GM12875 (cell line): ENCODE measurements at regions not wholly inside any gene's neighbourhood (a gene's known extent, or its start where the extent isn't known, plus 50 kb on each side); places are given as distances from the start of the nearest gene placed in this dataset.
A peak's percentile ranks its signal among the peaks of the same experiment; 100 is the strongest.

Source experiments
- H3K4me3 ChIP-seq: one replicate; pipeline ENCODE4 v1.5.1; 2011; ENCODE audit warnings: low read depth, low read length, control low read depth
- TF ChIP-seq, protein P1 (sequence below): IDR thresholded peaks from 2 replicates; pipeline ENCODE4 v1.5.1; 2011; ENCODE audit warnings: low read depth, mild to moderate bottlenecking, control low read depth, inconsistent platforms, low read length, moderate library complexity, borderline replicate concordance; ENCODE audit not compliant: insufficient read depth

DNA sequence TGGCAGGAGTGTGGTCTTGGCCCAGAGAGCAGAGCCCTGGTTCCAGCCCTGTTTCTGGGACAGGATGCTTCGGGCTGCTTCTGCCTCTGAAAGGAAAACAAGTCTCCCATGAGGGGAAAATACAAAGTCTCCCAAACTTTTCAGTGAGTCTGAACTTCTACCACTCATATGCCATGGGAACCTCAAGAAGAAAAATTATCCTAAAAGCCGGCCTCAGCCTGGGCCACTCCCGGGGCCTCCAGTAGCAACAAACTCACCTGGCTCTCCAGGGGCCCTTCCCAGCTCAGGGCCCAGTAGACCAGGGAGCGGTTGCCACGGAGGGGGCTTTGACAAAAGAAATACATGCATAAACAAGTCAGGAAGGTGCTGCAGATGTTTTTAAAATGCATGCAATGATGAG lies 289.2 kb upstream of the HDAC4 start:
- H3K4me3 ChIP-seq = no peak overlapping the region
- TF ChIP-seq, protein P1, sequence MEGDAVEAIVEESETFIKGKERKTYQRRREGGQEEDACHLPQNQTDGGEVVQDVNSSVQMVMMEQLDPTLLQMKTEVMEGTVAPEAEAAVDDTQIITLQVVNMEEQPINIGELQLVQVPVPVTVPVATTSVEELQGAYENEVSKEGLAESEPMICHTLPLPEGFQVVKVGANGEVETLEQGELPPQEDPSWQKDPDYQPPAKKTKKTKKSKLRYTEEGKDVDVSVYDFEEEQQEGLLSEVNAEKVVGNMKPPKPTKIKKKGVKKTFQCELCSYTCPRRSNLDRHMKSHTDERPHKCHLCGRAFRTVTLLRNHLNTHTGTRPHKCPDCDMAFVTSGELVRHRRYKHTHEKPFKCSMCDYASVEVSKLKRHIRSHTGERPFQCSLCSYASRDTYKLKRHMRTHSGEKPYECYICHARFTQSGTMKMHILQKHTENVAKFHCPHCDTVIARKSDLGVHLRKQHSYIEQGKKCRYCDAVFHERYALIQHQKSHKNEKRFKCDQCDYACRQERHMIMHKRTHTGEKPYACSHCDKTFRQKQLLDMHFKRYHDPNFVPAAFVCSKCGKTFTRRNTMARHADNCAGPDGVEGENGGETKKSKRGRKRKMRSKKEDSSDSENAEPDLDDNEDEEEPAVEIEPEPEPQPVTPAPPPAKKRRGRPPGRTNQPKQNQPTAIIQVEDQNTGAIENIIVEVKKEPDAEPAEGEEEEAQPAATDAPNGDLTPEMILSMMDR = no peak

DNA sequence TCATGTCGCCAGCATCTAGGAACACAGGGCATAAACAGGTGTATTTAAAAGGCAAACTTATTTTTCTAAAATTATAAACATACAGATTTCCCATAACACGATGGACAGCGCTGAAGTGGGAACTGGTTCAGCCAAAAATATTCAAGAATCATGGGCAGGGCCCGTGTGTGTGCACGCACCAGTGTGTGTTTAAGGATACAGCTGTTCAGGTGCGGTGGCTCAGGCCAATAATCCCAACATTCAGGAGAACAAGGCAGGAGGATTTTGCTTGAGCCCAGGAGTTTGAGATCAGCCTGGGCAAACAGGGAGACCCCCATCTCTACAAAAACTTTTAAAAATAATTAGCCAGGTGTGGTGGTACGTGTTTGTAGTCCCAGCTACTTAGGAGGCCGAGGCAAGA lies 288.6 kb upstream of the HDAC4 start:
- TF ChIP-seq, protein P1 = no peak
- H3K4me3 ChIP-seq = no peak overlapping the region

DNA sequence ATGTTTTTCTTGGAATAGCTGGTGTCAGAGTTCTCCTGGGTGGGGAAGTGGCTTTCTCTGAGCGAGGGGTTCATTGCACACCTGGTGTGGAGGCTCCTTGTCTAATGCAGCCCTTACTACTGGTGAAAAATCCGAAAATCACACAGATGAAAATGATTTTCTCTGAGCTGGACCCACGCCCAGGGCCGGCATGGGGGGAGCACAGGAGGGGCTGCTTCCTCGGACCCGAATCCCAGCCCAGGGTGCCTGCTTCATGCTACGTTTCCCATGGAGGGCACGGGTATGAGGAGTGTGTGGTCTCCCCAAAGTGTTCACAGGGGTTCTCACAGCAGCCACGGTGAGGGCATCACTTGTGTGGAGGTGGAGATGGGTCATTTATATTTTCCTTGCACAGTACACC lies 288.0 kb upstream of the HDAC4 start:
- TF ChIP-seq, protein P1 = no peak
- no peak overlapping the region for H3K4me3 ChIP-seq

DNA sequence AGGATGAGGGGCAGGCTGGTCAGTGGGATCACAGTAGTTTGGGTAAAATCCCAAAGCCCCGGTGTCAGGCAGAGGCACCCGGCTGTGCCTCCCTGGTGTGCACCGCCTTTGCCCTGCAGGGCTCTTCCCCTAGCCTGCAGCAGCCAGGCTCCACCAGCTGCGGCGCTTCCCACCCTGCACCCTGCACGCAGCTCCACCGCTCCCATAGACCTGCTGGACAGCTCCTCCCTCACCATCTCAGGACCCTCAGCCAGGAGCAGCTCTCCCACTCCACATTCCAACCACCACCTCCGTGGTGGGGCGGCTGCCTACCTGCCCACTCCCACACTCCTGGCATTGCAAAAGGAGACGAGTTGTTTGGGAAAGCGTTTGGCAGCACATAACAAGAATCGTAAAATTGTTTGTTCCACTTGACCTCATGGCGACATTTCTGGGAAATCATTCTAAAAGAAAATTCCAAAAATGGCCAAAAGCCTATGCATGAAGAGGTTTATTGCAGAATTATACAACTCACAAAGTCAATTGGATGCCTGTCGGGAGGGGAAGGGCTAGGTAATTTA lies 287.4 kb upstream of the HDAC4 start:
- no peak overlapping the region for H3K4me3 ChIP-seq
- TF ChIP-seq, protein P1 = peak; percentile 33; the same call in 1 of the 2 replicates

DNA sequence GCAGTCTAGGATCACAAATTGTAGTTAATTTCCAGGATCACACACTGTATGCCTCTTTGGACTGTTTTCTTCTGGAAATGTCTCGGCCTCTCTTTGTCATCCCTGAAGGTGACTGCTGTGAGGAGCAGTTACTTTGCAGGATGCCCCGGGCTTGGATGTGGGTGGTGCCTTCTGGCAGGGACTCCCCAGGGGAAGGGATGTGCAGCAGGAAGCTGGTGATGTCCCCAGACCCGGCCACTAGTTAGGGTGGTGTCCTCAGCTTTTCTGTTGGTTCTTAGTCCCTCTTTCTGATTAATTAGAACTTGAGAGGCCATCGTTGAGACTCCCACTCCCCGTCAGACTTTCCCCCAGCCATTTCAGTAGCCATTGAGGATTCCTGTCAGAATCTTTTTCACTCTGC lies 286.6 kb upstream of the HDAC4 start:
- no peak overlapping the region for H3K4me3 ChIP-seq
- TF ChIP-seq, protein P1 = no peak

DNA sequence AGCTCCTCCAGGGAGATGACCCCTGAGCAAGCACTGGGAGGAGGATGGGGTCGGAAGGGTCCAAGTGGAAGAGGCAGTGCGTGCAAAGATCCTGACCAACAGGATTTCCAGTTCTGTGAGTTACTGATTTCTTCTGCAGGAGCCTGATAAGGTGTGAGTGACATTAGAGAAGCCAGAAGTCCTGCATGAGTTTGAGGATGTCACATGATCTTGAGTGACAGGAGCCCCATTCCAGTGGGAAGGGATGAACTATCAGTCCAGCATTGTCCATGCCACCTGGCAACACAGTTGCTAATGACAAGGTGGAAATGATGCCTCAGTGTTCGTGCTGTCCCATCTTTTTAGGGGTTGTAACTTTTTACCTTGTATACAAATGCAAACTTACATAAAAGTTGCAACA lies 285.1 kb upstream of the HDAC4 start:
- TF ChIP-seq, protein P1 = no peak

DNA sequence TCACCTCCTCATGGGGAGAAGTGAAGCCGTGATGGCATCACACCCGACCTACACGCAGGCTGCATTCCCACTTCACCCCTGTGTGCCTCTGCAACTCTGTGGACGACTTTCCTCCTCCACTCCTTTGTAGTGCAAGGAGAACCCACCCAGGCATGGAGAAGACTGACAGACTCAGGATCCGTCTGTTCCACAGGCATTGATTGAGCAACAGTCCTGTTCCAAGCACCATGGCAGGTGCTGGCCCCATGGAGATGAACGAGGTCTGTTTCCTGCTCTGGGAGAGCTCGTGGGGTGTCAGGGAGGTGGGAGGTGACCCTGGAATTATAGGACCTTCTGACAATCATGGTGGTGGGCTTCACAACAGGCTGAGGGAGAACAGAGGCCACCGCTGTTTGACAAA lies 284.7 kb upstream of the HDAC4 start:
- H3K4me3 ChIP-seq = no peak overlapping the region
- TF ChIP-seq, protein P1 = no peak

More for the DNA sequence above, 285.1 kb upstream of the HDAC4 start:
- no peak overlapping the region for H3K4me3 ChIP-seq
